Hepatocyte (in vitro differentiated cells): ENCODE measurements at regions not wholly inside any gene's neighbourhood (a gene's known extent, or its start where the extent isn't known, plus 50 kb on each side); places are given as distances from the start of the nearest gene placed in this dataset.

Experiments
- EZH2phosphoT487 ChIP-seq: fragments of 200-600 bp; sonication (generic); IDR thresholded peaks from one replicate; pipeline ENCODE4 v1.6.1; 2018; ENCODE audit warnings: antibody characterized with exemption, mild to moderate bottlenecking, low read depth, moderate library complexity; ENCODE audit not compliant: unreplicated experiment, severe bottlenecking
- TF ChIP-seq, protein P1 (sequence below): fragments of 200-600 bp; sonication (generic); IDR thresholded peaks from 2 replicates; pipeline ENCODE4 v1.5.1; 2016; ENCODE audit warnings: antibody characterized with exemption, mild to moderate bottlenecking; ENCODE audit not compliant: poor library complexity

DNA sequence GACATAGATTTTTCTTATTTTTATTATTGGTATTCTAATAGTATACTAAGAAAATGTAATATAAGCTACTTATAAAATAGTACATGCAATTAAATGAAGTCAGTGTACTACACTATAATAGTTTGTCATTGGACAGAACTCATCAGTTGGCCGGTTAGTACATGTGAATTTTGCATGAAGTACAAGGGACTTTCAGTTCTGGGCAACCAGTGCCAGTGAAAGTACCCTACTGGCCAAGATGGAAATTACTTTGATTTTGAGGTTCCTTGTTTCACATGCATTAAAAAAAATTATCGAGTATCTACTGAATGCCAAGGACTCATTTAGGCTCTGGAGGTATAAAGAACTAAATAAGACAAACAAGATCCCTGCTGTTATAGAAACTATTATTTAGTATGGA is 213.4 kb upstream of the ELL2 start:
- TF ChIP-seq, protein P1, sequence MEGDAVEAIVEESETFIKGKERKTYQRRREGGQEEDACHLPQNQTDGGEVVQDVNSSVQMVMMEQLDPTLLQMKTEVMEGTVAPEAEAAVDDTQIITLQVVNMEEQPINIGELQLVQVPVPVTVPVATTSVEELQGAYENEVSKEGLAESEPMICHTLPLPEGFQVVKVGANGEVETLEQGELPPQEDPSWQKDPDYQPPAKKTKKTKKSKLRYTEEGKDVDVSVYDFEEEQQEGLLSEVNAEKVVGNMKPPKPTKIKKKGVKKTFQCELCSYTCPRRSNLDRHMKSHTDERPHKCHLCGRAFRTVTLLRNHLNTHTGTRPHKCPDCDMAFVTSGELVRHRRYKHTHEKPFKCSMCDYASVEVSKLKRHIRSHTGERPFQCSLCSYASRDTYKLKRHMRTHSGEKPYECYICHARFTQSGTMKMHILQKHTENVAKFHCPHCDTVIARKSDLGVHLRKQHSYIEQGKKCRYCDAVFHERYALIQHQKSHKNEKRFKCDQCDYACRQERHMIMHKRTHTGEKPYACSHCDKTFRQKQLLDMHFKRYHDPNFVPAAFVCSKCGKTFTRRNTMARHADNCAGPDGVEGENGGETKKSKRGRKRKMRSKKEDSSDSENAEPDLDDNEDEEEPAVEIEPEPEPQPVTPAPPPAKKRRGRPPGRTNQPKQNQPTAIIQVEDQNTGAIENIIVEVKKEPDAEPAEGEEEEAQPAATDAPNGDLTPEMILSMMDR = no peak
- TF ChIP-seq EZH2phosphoT487 = no peak
